ENCODE measurements at regions not wholly inside any gene's neighbourhood (a gene's known extent, or its start where the extent isn't known, plus 50 kb on each side); places are given as distances from the start of the nearest gene placed in this dataset.

DNA sequence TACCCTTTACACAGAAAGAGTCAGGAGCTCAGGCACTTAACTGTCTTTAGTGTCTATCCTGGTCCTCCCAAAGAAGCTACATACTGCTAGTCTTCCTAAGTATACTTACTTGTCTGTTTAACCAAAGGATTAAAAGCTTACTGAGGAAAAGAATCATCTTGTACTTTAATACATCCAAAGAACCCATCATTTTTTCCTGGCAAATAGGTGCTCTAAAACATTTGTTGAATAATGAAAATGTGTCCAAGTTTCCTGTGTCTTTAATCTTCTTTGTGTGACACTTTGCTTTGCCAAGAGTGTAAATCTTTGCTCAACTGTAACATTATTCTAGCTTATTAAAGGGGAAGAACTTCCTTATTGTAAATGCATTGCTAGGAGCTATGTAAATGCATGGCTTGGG, 519.2 kb downstream of the OTOL1 start:
- no peak for TF ChIP-seq POLR2A (IDR thresholded peaks at IDR 0.05; ENCODE audit: low read depth, low read length)
- DNase-seq (ENCODE audit: insufficient read length, low spot score) = no peak
- FAIRE-seq = no peak

DNA sequence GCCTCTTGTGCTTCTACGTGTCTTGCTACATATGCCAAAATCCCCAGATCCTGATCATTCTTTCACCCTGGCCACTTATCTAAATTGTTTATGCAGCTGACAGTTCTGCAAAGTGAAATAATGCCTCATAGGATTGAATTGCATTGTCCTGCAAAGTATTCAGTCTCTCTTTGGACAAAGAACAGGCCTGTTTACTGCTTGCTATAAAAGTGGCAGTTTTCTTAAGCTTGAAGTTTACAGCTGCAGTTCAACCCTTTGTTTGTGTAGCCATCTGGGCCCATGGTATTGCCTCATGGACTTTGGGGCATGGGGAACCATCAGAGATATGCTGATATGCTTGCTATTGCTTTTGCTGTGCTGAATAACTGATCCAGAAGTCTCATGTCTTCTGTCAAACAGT, 523.2 kb downstream of the OTOL1 start:
- DNase-seq (ENCODE audit: insufficient read length, low spot score) = no peak
- TF ChIP-seq POLR2A (IDR thresholded peaks at IDR 0.05; ENCODE audit: low read depth, low read length) = no peak
- no peak for FAIRE-seq

DNA sequence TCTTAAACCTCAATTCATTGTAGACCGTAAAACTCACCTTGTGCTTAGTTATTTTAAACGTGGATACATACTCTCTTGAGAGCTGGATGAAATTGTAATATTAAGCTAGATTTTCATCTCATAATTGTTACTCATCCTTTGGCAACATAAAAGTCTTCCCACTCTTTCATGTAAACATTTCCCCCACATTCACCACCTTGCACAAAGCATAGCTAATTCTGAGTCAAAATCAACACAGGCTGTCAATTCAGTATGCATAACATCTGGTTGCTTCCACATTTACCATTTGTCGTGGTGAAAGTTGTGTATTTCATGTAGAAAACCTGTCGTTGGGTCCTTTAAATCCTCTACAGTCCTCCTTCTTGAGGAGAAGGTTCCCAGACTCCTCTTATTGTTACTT, 524.6 kb downstream of the OTOL1 start:
- no peak for FAIRE-seq

DNA sequence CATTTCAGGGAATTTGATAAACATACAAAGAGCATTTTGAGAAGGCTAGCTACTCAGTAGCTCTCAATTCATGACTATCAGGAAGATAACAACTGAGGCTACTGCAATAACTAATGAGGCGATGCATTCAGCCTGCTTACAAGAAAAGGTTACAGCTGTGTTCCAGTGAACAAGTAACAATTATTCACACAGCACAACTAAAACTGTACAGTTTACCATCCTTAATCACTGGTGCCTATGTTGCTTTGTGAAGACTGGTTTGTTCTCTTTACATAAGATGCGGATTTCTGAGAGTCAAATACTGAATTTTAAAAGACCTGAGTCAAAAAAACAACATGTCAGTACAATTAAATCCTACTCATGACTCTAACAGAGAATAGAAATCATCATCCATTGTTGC, 526.3 kb downstream of the OTOL1 start:
- no peak for FAIRE-seq
- no peak for TF ChIP-seq POLR2A (IDR thresholded peaks at IDR 0.05; ENCODE audit: low read depth, low read length)

More for the DNA sequence above, 524.6 kb downstream of the OTOL1 start:
- no peak for DNase-seq (ENCODE audit: insufficient read length, low spot score)
- TF ChIP-seq POLR2A (IDR thresholded peaks at IDR 0.05; ENCODE audit: low read depth, low read length) = no peak

DNA sequence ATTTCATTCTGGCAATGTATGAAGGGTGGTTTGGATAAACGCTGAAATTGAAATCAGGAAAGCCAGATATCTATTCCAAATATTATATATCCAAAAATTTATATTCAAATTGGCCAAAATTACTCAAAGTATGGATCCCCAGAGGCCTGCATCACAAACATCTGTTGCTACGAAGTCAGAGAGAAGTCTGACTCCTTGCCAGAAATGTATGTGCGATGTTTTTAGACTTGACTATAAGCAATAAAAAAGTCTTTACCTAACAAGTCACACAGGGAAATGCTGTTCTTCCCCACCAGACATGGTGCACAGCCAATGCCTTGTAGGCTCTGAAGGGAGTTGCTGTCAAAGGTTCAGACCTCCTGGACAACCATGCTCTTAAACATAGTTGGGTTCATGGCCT, 533.1 kb downstream of the OTOL1 start:
- no peak for TF ChIP-seq POLR2A (IDR thresholded peaks at IDR 0.05; ENCODE audit: low read depth, low read length)
- DNase-seq (ENCODE audit: insufficient read length, low spot score) (no peak), FAIRE-seq (no peak)

More for the DNA sequence above, 526.3 kb downstream of the OTOL1 start:
- no peak for DNase-seq (ENCODE audit: insufficient read length, low spot score)

DNA sequence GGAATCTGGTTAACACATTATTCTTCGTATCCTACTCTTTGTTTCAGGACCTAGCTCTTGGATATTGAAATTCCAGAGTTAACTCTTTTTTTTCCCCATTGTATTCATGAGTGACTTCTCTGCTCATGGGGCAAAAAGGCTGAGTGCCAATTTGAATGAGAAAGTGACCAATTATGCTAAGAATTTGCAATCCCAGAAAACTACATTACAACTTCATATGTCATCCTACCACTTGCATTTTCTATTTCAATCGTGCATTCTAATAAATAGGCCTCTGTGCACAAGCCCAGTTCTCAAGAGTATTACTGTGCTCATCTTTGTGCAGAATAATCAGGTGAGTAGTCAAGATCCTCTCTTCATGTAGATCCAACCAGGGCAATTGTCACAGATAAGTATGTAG, 537.8 kb downstream of the OTOL1 start:
- TF ChIP-seq POLR2A (IDR thresholded peaks at IDR 0.05; ENCODE audit: low read depth, low read length) = no peak
- DNase-seq (ENCODE audit: insufficient read length, low spot score) = no peak
- FAIRE-seq = peak; percentile 45

DNA sequence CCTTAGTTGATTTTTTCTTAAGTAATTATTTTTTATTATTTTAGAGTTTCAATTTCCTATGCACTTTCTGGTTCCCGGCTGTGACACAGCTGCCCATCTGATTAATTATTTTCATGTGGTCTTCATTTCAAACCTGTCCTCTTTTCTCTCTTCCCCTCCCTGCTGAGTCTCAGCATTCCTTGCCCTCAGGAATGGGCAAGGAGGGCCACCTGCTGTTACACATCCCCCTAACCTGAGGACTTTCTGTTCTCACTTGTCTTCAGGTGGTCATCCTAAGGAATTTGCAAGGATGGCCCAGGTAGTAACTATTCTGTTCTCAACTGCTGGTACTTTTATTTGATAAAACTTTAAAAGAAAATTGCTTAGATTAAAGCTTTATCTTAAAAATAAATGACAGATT, 545.0 kb downstream of the OTOL1 start:
- DNase-seq (ENCODE audit: insufficient read length, low spot score) = no peak
- no peak for FAIRE-seq
- TF ChIP-seq POLR2A (IDR thresholded peaks at IDR 0.05; ENCODE audit: low read depth, low read length) = no peak

DNA sequence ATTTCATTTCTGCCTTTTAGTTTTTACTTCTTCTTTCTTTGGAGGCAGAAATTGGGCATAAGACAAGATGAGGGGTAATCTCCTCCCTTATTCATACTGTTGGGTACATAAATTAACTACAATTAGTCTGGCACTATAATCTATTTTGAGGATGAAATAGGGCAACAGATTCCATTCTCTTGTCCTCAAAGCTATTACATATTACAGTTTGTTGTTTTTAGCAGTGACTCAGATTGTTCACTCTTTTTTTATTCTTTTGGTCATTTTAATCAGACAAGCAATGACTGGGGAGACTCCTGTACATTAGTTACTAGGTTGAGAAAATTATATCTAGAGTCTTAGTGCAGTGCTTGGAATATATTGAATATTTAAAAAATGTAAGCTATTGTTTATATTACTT, 556.0 kb downstream of the OTOL1 start:
- FAIRE-seq = no peak
- no peak for DNase-seq (ENCODE audit: insufficient read length, low spot score)
- no peak for TF ChIP-seq POLR2A (IDR thresholded peaks at IDR 0.05; ENCODE audit: low read depth, low read length)

DNA sequence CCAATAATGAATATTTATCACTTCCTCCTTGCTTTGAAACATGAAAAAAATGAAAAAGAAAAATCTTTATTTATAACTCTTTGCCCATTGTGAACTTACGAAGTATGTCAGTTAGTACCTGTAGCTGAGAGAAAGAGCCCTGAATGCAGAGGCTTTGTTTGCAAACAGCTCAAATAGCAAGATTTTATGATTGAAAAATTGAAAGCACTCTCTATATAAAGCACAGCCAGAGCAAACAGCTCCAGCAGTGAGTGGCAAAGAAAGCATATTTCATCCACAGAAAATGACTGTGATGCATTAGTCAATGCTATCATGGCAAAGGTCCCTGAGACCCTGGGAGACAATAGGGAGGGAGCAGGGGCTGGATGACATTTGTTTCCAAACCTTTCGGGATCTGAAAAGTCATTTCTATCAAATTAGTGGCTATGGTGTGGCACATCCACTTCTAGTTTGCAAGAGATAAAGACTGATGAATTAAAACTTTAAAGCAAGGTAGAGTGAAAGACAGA, 576.1 kb downstream of the OTOL1 start:
- DNase-seq (ENCODE audit: insufficient read length, low spot score) (no peak), FAIRE-seq (no peak)
- TF ChIP-seq POLR2A (IDR thresholded peaks at IDR 0.05; ENCODE audit: low read depth, low read length) = no peak

DNA sequence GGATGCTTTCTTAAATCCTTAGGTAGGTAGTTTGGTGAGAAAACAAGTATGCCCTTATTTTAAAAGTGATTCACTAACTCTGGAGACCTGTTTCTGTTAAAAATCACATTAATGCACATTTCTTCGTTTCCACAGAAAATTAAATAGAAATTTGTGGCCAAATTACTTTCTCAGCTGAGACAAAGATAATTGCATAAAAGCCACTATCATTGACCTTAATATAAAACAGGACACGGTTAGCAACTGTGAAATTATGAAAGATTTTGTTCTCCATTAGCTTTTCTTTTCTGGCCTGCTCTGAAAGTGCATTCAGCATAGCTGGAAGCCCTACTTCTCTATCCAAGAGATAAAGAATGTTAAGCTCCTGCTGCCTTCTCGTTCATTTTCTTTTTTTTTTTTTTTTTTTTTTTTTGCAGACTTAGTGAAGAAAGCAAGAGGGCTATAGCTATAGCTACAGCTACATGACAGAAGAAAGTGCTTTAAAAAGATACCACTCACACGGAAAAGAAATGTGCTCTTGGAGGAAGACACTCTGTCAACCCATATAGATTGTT, 576.9 kb downstream of the OTOL1 start:
- FAIRE-seq (no peak), DNase-seq (ENCODE audit: insufficient read length, low spot score) (no peak)
- no peak for TF ChIP-seq POLR2A (IDR thresholded peaks at IDR 0.05; ENCODE audit: low read depth, low read length)

DNA sequence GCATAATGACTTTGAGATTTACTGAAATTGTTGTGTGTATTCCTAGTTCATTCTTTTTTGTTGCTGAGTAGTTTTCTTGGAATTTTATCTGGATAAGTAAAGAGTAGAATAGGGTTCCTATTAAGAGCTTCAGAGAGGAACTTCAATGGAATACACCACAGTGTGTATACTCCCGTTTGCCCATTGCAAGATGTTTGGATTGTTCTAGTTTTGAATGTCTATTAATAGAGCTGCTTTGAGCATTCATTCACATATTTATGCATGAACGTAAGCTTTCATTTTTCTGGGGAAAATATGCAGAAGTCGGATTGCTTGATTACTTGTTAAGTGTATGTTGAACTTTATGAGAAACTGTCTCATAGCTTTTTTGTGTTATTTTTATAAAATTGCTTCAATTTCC, 580.5 kb downstream of the OTOL1 start:
- DNase-seq (ENCODE audit: insufficient read length, low spot score) (no peak), FAIRE-seq (no peak)
- no peak for TF ChIP-seq POLR2A (IDR thresholded peaks at IDR 0.05; ENCODE audit: low read depth, low read length)

DNA sequence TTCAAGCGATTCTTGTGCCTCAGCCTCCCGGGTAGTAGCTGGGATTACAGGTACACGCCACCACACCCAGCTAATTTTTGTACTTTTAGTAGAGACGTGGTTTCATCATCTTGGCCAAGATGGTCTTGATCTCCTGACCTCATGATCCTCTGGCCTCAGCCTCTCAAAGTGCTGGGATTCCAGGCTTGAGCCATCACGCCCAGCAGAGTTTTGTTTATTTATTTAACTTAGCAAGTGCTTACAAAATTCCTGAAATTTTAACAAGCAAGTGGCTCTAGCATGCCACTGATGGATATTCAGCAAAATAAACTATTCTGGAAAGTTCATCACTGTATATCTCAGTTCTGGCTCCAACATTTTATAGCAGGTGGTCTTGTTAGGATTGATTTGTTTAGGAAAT, 585.9 kb downstream of the OTOL1 start:
- FAIRE-seq (no peak), DNase-seq (ENCODE audit: insufficient read length, low spot score) (no peak)
- no peak for TF ChIP-seq POLR2A (IDR thresholded peaks at IDR 0.05; ENCODE audit: low read depth, low read length)

DNA sequence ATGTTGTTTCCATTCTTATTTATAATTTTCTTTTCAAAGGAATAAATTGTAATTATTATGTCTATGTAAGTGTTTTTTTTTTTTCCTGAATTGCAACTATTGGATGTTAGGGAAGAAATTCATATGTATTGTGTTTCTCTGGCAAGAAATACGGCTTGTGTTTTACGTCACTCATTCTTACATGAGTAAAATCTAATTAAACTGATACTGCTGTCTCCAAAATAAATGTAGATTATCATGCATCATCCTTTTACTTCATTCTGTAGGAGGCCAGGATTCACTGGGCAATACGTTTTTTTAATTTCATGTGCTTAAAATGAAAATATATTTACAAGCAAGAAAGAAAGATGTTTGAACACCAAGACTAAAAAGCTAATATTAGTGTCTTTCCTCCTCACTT, 590.8 kb downstream of the OTOL1 start:
- FAIRE-seq = no peak
- TF ChIP-seq POLR2A (IDR thresholded peaks at IDR 0.05; ENCODE audit: low read depth, low read length) = no peak
- DNase-seq (ENCODE audit: insufficient read length, low spot score) = no peak

DNA sequence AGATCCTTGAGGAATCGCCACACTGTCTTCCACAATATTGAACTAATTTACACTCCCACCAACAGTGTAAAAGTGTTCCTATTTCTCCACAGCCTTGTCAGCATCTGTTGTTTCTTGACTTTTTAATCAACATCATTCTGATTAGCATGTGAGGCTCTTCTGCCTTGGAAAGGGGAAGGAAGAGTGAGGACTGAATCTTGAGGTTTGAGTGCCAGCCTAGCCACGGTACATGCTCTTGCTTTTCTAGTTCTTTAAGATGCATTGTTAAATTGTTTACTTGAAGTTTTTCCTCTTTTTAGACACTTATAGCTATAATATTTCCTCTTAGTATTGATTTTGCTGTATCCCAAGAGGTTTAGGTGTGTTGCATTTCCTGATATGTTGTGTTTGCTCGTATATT, 596.1 kb downstream of the OTOL1 start:
- no peak for FAIRE-seq
- no peak for DNase-seq (ENCODE audit: insufficient read length, low spot score)
- TF ChIP-seq POLR2A (IDR thresholded peaks at IDR 0.05; ENCODE audit: low read depth, low read length) = no peak

DNA sequence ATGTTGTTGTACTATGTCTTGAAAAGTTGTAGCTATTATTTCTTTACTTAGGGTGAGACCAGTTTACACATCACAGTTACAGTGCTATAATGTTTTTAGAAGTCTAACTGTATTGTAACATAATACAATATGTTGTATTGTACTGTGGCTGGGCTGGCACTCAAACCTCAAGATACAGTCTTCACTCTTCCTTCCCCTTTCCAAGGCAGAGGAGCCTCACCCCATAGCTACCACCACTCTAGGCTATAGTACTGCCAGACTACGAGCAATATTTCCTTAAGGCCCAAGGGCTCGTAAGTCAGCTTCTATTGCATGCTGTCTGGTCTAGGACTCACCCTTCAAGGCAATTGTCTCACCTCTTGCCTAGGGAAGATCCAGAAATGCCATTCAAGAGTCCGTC, 597.7 kb downstream of the OTOL1 start:
- DNase-seq (ENCODE audit: insufficient read length, low spot score) (no peak), FAIRE-seq (no peak)
- no peak for TF ChIP-seq POLR2A (IDR thresholded peaks at IDR 0.05; ENCODE audit: low read depth, low read length)

DNA sequence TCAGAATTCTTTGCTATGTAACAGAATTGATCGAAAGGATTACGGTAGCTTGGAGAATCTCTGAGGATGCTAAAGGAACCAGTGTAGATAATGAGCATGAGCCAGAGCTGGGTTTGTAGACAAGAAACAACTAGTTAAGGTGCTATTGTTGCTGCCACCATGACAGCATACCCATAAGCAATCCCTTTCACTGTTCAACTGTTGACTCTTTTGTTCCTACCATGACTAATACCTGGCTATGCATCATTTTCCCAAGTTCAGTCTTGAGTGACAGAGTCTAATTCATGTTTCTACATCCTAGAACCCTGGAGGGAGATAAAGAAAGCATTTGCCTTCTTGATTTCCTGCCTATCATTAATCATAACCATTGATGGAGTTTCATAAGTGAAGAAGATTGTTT, 600.3 kb downstream of the OTOL1 start:
- DNase-seq (ENCODE audit: insufficient read length, low spot score) = no peak
- FAIRE-seq = peak; percentile 62
- no peak for TF ChIP-seq POLR2A (IDR thresholded peaks at IDR 0.05; ENCODE audit: low read depth, low read length)
